Liver (tissue), 8 donors: ENCODE measurements at regions not wholly inside any gene's neighbourhood (a gene's known extent, or its start where the extent isn't known, plus 50 kb on each side); places are given as distances from the start of the nearest gene placed in this dataset.

Experiments used
- DNase-seq: peaks from one replicate; pipeline ENCODE4 v3.0.0-alpha.2; 2017; ENCODE audit warnings: low spot score
- H3K27ac ChIP-seq, 2 donors: one replicate each; pipeline ENCODE4 v1.7.0; 2013; ENCODE audit warnings: inconsistent platforms in 2 of 2, low read length in 2 of 2, control low read depth in 1 of 2, low read depth in 1 of 2, mild to moderate bottlenecking in 1 of 2
- H3K27me3 ChIP-seq, 4 donors: one replicate each; pipeline versions ENCODE4 v1.6.1 to v1.7.0; 2013; ENCODE audit warnings: low read length in 3 of 4, inconsistent platforms in 1 of 4, mild to moderate bottlenecking in 1 of 4, moderate library complexity in 1 of 4; ENCODE audit not compliant: control insufficient read depth in 4 of 4, insufficient read depth in 4 of 4
- H3K36me3 ChIP-seq, 4 donors: one replicate each; pipeline versions ENCODE4 v1.6.1 to v1.7.0; 2013; ENCODE audit warnings: low read length in 3 of 4, mild to moderate bottlenecking in 3 of 4, low read depth in 1 of 4, moderate library complexity in 1 of 4; ENCODE audit not compliant: control insufficient read depth in 4 of 4, insufficient read depth in 3 of 4
- H3K4me1 ChIP-seq, 4 donors: one replicate each; pipeline versions ENCODE4 v1.6.1 to v1.7.0; 2013; ENCODE audit warnings: low read length in 3 of 4, mild to moderate bottlenecking in 3 of 4, moderate library complexity in 1 of 4; ENCODE audit not compliant: control insufficient read depth in 4 of 4, insufficient read depth in 4 of 4
- H3K4me3 ChIP-seq, 3 donors: one replicate each; pipeline versions ENCODE4 v1.6.1 to v1.7.0; 2013; ENCODE audit warnings: low read length in 3 of 3, control low read depth in 1 of 3, low read depth in 1 of 3, mild to moderate bottlenecking in 1 of 3
- H3K9ac ChIP-seq, 2 donors: one replicate each; pipeline ENCODE4 v1.7.0; 2013; ENCODE audit warnings: low read length in 2 of 2, mild to moderate bottlenecking in 2 of 2, moderate library complexity in 2 of 2, control low read depth in 1 of 2, low read depth in 1 of 2
- H3K9me3 ChIP-seq, 4 donors: one replicate each; pipeline versions ENCODE4 v1.6.1 to v1.7.0; 2013; ENCODE audit warnings: low read length in 3 of 4; ENCODE audit not compliant: control insufficient read depth in 4 of 4
- ATF3 ChIP-seq: IDR thresholded peaks from 2 replicates; pipeline ENCODE4 v1.6.1; 2016; ENCODE audit warnings: antibody characterized with exemption
- CTCF ChIP-seq: fragments of 150-350 bp; IDR thresholded peaks from 2 replicates; pipeline ENCODE4 v1.5.1; 2017; ENCODE audit warnings: improper control_type of control experiment, low read depth, low read length; ENCODE audit not compliant: missing input control
- FOXA1 ChIP-seq: IDR thresholded peaks from 2 replicates; pipeline ENCODE4 v1.6.1; 2016; ENCODE audit warnings: antibody characterized with exemption
- HNF4A ChIP-seq, 2 donors: conservative IDR thresholded peaks; 2 replicates each; pipeline ENCODE4 v1.6.1; 2016; ENCODE audit warnings: antibody characterized with exemption in 2 of 2, mild to moderate bottlenecking in 2 of 2
- HNF4G ChIP-seq: IDR thresholded peaks from 2 replicates; pipeline ENCODE4 v1.6.1; 2016; ENCODE audit warnings: antibody characterized with exemption
- MAX ChIP-seq: IDR thresholded peaks from 2 replicates; pipeline ENCODE4 v1.6.1; 2016; ENCODE audit warnings: antibody characterized with exemption
- REST ChIP-seq: IDR thresholded peaks from 2 replicates; pipeline ENCODE4 v1.6.1; 2016; ENCODE audit warnings: antibody characterized with exemption, mild to moderate bottlenecking
- RXRA ChIP-seq, 2 donors: IDR thresholded peaks; 2 replicates each; pipeline ENCODE4 v1.6.1; 2017 to 2018; ENCODE audit warnings: antibody characterized with exemption in 2 of 2, mild to moderate bottlenecking in 1 of 2
- SP1 ChIP-seq: IDR thresholded peaks from 2 replicates; pipeline ENCODE4 v1.6.1; 2018; ENCODE audit warnings: antibody characterized with exemption, mild to moderate bottlenecking
- TAF1 ChIP-seq: conservative IDR thresholded peaks from 2 replicates; pipeline ENCODE4 v1.6.1; 2016; ENCODE audit warnings: antibody characterized with exemption, mild to moderate bottlenecking
- YY1 ChIP-seq: IDR thresholded peaks from 2 replicates; pipeline ENCODE4 v1.6.1; 2016; ENCODE audit warnings: antibody characterized with exemption, mild to moderate bottlenecking
- WGBS: extraction: QIAGEN DNeasy Blood & Tissue Kit; methylation state at CpG from one replicate; pipeline ENCODE4 v1.1.7; 2013; 5-methylcytosine and 5-hydroxymethylcytosine counted together
- donor health status: healthy.
- donor health status: healthy.
- donor health status: healthy.
- donor health status: healthy.
- donor health status: healthy.

GRCh38 chr5:119304439-119305211, 51.2 kb upstream of the TNFAIP8 start:
- no peak for DNase-seq
- Histone ChIP-seq H3K4me1 (peaks cover 0 to 3% (median 2%) of the 10 kb centered on the region in 4 donors), H3K27me3 (no peaks in the 10 kb centered on the region), H3K9me3 (no peaks in the 10 kb centered on the region), H3K9ac (no peak overlapping the region), H3K4me3 (no peak overlapping the region), H3K27ac (no peak overlapping the region), H3K36me3 (no peaks in the 10 kb centered on the region)
- 61% methylated on average over 2 of the region's 2 CpGs for WGBS
- TF ChIP-seq RXRA (IDR thresholded peaks at IDR 0.05) (no peak), SP1 (no peak), CTCF (no peak), FOXA1 (no peak), MAX (no peak), HNF4G (no peak), TAF1 (no peak), ATF3 (no peak), REST (no peak), HNF4A (conservative IDR thresholded peaks at IDR 0.05) (no peak), YY1 (no peak)
